ENCODE measurements at regions not wholly inside any gene's neighbourhood (a gene's known extent, or its start where the extent isn't known, plus 50 kb on each side); places are given as distances from the start of the nearest gene placed in this dataset.

- TF ChIP-seq POLR2A (IDR thresholded peaks at IDR 0.05; ENCODE audit: extremely low read depth, insufficient read length) (no peak), CTCF (IDR thresholded peaks at IDR 0.05; ENCODE audit: low read depth, low read length) (no peak), MYC (IDR thresholded peaks at IDR 0.05; ENCODE audit: low read depth, low read length) (no peak)
Observed at GRCh38 chr22:47277531-47277930, 515.1 kb downstream of the TBC1D22A start.

All from NB4 (cell line).